NCI-H345 treated with DMSO at 0.1 percent for 48 hours (cell line): ENCODE measurements at regions not wholly inside any gene's neighbourhood (a gene's known extent, or its start where the extent isn't known, plus 50 kb on each side); places are given as distances from the start of the nearest gene placed in this dataset.

ENCODE experiments used
- DNase-seq: peaks from one replicate; lab custom pipeline; 2025; ENCODE audit not compliant: unreplicated experiment; lab: John Stamatoyannopoulos, UW

DNA sequence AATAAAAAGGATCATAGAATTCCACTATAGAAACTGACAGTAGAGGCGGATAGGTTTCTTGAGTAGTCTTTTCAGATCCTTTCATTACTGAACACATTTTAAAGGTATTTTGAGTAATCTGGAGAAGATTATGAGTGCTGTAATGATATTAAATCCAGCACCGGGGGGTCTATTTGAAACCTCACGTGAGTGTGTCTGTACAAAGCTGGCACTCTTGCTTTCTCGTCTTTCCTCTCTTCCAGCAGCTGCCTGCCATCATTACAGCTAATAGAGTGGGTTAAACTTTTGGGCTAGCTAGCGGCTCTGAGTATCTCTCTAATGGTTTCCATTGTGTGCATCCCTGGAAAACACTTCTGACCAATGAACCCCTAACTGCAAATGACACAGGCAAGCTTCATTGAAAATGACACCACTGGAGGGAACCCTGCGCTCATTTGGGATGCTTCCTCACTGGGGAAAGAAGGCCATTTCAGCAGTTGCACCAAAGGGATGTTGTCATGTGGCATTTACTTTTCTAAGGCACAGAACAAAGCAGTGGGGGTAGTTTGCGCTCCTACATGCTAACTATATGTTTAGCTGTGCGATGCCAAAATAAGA lies 101.0 kb downstream of the HRH4 start:
- DNase-seq = no peak

DNA sequence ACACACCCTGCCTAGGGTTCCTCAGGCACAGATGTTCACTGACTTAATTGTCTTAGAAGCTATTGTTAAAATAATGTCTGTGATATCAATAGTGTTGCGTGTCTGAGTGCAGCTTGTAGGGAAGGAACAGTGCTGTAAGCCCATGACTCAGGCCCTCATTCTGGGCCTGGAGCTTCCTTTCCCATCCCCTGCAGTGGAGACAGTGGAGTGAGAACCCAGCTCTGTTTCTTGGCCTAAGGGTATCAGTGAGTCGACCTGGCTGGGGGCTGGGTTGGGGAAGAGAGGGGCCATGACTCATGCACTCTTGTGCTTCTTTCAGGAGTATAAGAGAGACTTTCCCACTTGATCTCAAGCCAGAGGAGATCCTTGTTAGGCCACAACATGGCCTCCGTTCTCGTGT lies 106.8 kb downstream of the HRH4 start:
- peak; percentile 99 for DNase-seq

DNA sequence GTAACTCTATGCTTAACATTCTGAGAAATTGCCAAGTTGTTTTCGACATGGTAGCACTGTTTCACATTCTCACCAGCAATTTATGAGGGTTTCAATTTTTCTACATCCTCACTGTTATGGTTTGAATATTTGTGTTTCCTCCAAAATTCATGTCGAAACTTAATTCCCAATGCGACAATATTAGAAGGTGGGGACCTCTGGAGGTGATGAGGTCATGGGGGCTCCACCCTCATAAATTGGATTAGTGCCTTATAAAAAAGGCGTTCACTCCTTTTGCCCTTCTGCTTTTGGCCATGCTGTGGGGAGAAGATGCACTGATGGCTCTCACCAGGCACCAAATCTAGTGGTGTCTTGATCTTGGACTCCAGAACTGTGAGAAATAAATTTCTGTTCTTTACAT lies 110.3 kb downstream of the HRH4 start:
- DNase-seq = no peak

DNA sequence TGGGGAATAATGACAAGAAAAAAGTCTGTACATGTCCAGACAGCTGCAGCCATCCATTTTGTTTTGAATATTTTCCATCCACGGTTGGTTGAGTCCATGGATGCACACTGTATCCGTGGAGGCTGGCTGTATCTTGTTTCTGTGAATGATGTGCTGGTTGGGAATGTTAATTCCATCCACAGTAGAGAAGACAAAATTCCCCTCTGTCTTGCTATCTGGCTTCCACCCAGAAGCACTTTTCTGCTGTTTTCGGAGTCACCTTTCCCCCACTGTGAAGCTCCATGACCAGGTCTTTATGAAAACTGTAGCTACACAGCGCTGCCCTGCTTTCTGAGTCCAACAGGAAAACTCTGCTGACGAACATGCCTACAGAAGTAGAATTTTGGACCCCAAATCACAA lies 122.3 kb downstream of the HRH4 start:
- no peak for DNase-seq

DNA sequence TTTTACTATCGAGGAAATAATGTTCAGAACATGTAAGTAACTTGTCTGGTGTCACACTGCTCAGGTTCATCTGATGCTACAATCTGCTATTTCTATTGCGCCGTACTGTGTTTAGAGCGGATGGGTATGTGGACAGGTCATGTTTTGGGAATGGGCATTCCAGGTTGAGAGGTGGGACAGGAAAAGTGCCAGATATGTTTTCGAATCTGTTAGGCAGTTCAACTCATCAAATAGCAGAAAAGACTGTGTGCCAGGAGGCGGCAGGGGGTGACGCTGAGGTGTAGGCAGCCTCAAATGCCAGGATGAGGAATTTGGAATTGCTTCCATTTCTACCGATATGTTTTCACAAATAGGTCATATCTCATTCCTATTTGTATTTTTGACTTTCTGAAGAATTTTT lies 123.8 kb downstream of the HRH4 start:
- DNase-seq = no peak

DNA sequence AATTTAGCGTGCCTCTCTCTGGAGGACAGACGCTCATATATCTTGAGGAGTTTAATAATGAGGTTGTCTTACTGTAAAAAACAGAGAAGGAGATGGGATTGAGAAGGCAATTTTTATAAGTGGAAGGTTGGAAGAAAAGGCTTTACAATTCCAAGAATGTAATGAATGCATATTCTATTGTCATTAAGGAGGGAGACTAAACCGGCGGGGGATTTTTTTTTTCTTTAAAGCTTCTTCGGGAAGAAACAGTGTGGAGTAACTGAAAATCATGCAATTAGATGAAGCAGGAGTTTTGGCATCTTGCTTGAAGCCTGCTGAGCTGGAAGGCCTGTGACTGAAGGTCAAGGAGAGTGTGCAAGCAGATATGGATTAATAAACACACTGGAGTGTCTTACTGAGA lies 124.4 kb downstream of the HRH4 start:
- DNase-seq = no peak

DNA sequence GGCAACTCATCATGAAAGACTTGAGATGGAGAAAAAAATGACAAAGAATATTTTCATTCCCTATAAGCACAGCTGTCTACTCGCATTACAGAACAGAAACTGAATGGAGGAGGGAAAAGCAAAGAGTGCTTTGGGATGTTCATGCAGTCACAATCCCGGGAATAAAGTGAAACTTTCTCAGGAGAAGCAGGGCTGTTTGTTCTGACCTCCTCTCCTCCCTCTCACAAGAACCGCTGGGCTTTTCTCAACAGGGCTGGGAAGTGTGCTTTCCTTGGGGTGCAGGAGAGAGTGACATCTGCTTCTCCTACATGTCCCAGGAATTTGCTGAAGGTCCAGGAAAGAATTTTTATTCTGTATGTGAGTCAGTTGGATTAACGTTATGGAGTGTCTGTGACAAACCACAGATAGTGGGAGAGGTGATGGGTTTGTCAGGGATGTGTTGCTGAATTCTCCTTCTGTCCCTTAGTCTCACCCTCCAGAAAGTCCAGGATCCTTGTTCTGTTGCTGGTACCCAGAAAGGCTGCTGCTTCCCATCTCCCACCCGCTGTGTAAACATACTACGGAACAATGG lies 125.6 kb downstream of the HRH4 start:
- DNase-seq = no peak

DNA sequence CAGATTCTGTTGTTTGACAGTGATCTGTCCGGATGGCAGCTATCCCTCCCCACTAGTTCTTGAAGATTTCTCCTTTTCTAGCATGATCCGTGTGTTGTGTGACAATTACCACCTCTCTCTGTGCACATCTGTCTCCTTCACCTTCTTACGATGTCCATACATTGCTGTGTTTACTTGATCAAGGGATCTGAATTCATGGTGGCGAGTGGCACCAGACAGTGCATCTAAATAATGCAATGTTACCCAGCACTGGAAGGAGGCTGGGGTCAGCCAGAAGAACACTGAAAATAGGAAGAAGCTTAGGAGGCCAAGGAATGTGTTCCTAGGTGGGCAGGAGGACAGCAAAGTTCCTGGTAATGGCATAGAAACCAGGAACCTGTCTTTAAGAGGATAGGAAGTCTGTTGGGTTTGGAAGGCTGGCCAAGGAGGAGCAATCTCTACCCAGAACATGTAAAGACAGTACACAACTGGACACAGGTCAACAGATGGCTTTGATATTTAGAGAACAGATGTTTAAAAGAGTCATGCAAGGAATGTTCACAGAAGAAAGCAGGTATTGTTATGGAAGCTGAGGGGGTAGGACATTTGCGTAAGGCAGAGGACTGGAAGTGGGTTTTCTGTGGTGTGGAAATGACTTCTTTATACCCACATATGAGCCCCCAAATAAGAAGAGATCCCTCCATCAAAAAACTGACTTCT lies 126.4 kb downstream of the HRH4 start:
- DNase-seq = no peak

DNA sequence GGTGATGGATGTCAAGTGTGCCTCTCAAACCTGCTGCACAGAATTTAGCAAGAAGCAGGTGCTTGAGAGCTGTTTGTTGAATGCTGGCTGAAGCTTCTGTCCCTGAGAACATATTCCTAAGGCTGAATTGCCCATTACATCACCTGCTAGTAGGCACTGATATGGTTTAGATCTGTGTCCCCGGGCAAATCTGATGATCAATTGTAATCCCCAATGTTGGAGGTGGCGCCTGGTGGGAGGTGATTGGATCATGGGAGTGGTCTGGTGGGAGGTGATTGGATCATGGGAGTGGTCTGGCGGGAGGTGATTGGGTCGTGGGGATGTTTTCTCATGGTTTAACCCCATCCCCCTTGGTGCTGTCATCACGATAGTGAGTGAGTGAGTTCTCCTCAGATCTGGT lies 128.0 kb downstream of the HRH4 start:
- no peak for DNase-seq

DNA sequence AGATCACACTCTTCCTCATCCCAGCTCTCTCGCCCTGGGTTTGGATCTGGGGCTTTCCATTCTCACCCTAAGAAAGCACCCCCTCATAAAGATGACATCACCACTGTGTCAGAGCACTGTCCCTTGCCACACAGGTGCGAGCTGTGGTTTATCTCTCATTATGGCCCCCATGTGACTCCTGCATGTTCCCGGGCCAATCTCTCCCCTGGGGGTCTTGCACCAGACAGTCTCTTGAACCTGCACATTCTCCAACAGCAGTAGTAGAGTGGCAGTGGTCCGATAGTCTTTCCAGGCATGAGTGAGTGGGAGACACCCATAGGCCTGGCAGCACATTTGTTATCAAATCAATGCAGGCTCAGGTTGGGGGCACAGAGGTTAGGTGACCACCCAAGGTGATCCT lies 130.5 kb downstream of the HRH4 start:
- DNase-seq = no peak

DNA sequence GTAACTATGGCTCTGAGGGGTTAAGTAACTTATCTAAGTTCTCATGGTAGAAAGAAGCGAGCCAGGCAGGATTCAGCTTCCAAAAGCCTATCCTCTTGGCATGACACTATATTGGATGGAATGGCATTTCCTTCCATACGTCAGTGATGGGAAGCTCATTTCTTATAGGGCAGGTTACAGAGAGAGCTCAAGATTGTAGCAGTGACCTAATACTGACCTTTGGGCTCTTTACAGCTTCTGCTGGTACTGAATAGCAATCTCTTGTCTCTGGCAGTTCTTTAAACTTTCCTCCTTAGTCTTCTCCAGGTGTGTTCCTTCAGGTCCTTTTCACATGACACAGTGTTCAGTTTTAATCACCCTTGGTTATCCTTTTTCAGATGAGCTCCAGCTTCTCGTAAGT lies 133.0 kb downstream of the HRH4 start:
- no peak for DNase-seq

DNA sequence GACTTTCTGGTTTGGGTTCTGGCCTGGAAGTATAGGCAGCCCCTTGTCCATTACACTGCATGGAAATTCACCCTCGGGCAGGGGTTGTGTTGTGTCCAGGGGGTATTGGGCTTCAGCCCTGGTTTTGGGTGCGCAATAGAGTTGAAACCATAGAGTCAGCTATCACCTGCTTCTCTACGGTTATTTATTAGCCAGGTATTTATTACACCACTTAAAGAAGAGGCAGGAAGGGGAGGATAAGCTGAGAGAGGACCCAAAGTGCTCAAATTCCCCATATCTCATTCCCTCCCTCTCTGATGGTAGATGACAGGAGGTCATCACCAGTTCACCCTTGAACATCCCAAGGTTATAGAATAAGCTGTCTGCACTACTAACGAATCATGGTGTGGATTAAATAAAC lies 133.4 kb downstream of the HRH4 start:
- no peak for DNase-seq

DNA sequence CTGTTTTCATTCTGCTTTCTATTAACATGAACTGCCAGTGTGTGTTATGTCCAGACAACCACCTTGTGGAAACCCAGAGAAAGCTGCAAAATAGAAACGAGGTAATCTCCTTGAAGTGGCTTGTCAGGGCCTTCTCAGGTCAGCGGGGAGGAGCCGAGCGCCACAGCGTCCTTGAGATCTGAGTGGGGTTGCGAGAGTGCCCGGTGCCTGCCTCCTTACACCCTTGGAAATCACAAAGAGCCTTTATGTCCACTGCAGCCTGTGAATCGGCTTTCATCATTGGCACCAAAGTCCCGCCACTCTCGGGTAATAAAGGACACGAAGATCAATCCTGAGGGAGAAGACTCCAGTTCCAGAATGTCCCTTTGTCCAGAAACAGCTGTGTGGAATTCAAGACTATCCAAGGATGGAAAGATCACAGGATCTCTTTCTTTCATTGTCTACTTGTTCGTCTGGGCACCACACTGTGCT lies 135.2 kb downstream of the HRH4 start:
- DNase-seq = no peak

DNA sequence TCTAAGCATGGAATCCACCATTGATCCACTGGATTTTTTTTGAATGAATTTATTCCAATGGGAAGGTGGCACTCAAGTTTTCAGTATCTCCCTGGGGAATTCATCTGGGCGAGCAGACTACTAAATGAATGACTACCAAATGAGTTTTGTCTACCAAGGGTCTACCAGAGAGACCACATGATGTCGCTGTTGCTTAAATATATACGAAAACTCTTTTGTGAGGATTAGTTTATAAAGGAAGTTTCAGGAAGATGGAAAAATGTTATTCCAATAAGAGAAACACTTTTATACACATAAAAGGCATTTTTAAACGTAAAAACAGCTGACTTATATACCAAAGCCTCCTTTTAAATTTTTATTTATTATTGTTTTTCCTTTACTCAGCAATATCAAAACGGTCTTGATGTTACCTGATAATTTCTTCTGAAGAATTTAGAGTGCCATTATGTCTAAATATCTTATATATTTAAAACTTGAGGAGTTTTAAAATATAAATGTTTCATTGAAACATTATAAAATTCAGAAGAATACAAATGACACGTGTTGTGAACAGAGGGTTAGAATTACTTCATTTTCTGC lies 139.7 kb downstream of the HRH4 start:
- DNase-seq = peak; percentile 77

DNA sequence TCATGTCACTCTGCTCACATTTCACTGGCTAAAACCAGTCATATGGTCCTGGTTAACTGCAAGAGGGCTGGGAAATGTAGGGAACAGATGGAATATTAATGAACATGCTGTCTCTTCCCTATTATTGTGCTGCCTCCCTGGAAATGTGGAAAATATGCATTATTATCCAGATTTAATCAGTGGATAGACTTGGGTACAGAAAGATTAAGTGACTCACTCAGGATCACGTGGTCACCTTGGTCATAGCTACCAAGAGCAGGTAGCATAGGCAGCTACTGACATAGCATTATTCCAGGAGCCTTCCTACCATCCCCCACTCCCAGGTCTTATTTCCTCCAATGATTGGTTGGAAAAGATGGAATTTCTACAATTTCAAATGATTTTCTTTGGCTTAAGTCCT lies 141.1 kb downstream of the HRH4 start:
- DNase-seq = no peak

DNA sequence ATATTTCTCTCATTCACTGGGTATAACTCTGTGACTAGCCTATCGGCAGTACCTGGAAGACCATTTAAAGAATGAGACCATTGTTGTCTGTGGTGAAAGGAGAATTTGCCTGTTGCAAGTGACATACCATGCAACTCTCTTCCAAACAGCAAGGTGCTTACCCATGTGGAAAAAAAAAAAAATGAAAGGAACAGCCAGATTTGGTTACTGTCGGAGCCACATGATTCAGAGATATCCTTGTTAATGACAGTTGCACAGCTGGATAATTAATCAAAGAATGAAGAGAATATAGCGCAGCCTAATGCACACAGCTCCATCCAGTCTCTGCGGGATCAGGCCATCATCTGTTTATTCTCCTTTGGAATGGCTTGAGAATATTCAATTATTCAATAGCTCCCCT lies 141.8 kb downstream of the HRH4 start:
- no peak for DNase-seq

DNA sequence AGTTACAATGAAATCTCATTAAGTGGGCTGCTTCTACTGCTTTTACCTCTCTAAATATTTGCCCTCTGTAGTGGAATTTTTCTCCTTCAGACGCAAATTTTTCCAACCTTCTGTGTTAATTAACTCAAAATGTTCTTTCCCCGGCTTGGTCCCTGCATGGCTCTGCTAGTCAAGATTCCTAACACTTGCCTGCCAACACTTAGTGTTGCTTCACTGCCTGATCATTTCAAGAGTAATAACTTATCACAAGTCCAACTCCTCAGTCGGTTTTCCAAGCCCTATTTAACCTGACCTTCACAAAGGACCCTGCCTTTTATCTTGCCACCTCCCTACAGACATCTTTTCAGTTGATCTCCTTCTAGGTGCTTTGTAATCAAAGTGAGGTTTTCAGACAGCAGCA lies 142.7 kb downstream of the HRH4 start:
- DNase-seq = no peak

DNA sequence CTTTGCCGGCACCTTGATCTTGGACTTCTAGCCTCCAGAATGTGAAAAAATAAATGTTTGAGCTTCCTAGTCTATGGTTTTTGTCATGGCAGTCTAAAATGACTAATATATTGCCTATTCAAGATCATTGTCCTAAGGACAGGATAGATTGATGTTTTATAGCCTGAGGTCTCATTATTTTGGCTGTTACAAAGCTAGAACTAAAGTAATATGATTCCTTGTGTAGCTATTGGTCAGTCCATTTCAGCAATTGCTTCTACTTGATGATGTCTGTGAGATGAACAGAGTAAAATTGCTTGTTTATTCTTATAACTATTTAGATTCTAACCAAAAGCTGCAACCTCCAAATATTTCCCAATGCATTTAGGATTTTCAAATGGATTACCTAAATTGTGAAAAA lies 145.0 kb downstream of the HRH4 start:
- DNase-seq = no peak

DNA sequence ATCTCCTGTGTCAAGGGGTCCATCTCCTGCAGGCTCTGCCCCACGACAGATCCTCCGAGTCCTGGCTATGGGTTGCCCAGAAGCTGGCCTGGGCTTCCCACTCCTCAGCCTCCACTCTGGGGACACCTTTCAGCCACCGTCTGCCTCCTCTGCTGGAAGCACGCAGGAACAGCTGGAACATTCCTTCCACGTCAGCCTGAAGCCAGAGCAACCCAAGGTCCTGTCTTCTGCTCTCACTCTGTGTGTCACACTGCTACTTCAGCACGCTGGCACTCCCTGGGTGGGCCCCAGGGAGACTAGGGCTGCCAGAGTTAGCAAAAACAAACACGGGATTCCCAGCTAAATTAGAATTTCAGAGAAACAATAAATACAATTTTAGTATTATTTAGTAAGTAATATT lies 148.8 kb downstream of the HRH4 start:
- DNase-seq = no peak

DNA sequence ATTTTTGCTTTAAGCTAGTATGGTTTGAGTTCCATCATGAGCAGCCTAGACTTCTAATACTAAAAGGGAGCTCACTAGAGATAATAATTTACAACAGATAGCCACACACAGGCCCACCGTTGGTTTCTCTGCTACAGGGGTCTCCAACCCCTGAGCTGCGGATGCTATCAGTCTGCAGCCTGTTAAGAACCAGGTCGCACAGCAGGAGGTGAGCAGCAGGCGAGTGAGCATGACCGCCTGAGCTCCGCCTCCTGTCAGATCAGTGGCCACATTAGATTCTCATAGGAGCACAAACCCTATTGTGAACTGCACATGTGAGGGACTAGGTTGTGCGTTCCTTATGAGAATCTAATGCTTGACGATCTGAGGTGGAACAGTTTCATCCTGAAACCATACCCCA lies 150.6 kb downstream of the HRH4 start:
- no peak for DNase-seq

DNA sequence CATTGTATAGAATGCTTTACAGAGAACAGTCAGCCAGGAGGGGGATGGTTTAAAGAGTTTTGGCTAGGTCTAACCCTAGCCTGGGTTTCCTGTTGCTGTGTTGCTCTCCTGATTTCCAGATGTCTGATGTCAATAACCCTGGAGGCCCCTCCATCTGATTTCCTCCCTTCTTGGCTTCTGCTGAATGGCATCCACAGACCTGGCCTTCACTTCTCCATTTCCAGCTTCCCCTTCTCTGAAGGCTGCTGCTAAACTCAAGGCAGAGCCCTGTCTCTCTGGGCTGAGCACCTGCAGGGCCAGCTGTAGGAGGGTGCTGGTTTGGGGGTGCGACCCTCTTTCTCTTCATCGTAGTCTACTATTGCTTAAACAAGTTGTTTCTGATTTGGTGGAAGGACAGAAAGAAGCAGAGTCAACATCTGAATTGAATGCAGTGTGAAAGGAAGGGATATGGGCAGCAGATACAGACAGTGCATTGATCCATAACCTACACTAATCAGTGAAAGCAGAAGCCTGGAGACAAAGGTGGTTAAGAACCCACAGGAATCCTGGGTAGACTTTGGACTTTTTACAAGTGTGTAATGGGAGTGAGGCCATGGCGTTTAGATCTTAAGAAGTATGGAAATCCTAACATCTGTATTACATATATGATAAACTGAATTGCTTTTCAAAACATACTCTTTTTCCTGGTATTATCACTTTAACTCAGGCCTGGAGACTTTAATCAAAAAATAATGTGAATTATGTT lies 153.6 kb downstream of the HRH4 start:
- no peak for DNase-seq

DNA sequence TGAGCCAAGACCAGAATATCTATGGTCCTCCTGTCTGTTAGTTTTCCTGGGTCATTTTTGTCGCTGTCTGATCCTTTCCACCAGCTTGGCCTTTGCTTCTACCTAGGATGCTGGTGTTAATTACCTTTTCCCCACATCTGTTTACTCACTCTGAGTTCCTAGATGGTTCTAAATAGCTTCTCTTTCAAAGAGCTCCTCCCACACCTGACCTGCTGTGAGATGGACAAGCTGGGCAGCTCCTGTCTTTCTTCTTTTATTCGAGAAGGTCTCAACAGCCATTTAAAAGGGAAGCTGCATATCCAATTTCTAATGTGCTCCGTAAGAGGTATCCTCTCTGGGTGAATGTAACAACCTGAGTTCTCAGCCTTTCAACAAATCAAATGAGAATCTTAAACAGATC lies 156.2 kb downstream of the HRH4 start:
- peak; percentile 84 for DNase-seq
